GM23248 (cell line): ENCODE measurements at regions not wholly inside any gene's neighbourhood (a gene's known extent, or its start where the extent isn't known, plus 50 kb on each side); places are given as distances from the start of the nearest gene placed in this dataset.
"Not testable (repeated sequence)": the region's sequence is repeated elsewhere in the genome, so short reads cannot be mapped to it uniquely, and the experiment has no call there.

Source experiments
- DNase-seq: peaks from one replicate; pipeline ENCODE4 v3.0.0-alpha.2; 2015
- H2AFZ ChIP-seq: fragments of 200-600 bp; sonication (generic); 2 replicates; pipeline ENCODE4 v1.6.1; 2016; ENCODE audit warnings: antibody characterized with exemption
- H3F3A ChIP-seq: fragments of 200-600 bp; sonication (generic); 2 replicates; pipeline ENCODE4 v1.6.1; 2016; ENCODE audit warnings: mild to moderate bottlenecking, antibody characterized with exemption, mixed run types; ENCODE audit not compliant: insufficient read depth
- H3K27ac ChIP-seq: fragments of 200-600 bp; sonication (generic); 2 replicates; pipeline ENCODE4 v1.5.1; 2016; ENCODE audit warnings: mild to moderate bottlenecking
- H3K27me3 ChIP-seq: fragments of 200-600 bp; sonication (generic); replicated peaks from 2 replicates; pipeline ENCODE4 v1.6.1; 2016; ENCODE audit warnings: mild to moderate bottlenecking; ENCODE audit not compliant: insufficient read depth
- H3K36me3 ChIP-seq: fragments of 200-600 bp; sonication (generic); 2 replicates; pipeline ENCODE4 v1.6.1; 2016; ENCODE audit warnings: low read depth, mild to moderate bottlenecking
- H3K4me1 ChIP-seq: fragments of 200-600 bp; sonication (generic); 2 replicates; pipeline ENCODE4 v1.6.1; 2016; ENCODE audit warnings: mild to moderate bottlenecking; ENCODE audit not compliant: insufficient read depth
- H3K4me2 ChIP-seq: fragments of 200-600 bp; sonication (generic); one replicate; pipeline ENCODE4 v1.6.1; 2016; ENCODE audit warnings: mild to moderate bottlenecking; ENCODE audit not compliant: unreplicated experiment
- H3K4me3 ChIP-seq: fragments of 200-600 bp; sonication (generic); 2 replicates; pipeline ENCODE4 v1.5.1; 2016; ENCODE audit warnings: mild to moderate bottlenecking
- H3K79me2 ChIP-seq: fragments of 200-600 bp; sonication (generic); 2 replicates; pipeline ENCODE4 v1.6.1; 2016; ENCODE audit warnings: mild to moderate bottlenecking; ENCODE audit not compliant: insufficient read depth
- H3K9ac ChIP-seq: fragments of 200-600 bp; sonication (generic); 2 replicates; pipeline ENCODE4 v1.6.1; 2016; ENCODE audit warnings: mild to moderate bottlenecking
- H3K9me2 ChIP-seq: fragments of 200-600 bp; sonication (generic); 2 replicates; pipeline ENCODE4 v1.6.1; 2016; ENCODE audit warnings: mixed run types, mild to moderate bottlenecking, moderate library complexity; ENCODE audit not compliant: insufficient read depth
- H3K9me3 ChIP-seq: fragments of 200-600 bp; sonication (generic); one replicate; pipeline ENCODE4 v1.6.1; 2017; ENCODE audit warnings: low read depth
- H4K20me1 ChIP-seq: fragments of 200-600 bp; sonication (generic); 2 replicates; pipeline ENCODE4 v1.6.0; 2016; ENCODE audit not compliant: insufficient read depth
- WGBS, 2 experiments: methylation state at CpG; one replicate each; pipeline ENCODE4 v1.1.6; 2015 to 2017; ENCODE audit warnings: low lambda C conversion rate in 2 of 2, low coverage in 1 of 2; ENCODE audit errors: missing lambda C conversion rate in 2 of 2; 5-methylcytosine and 5-hydroxymethylcytosine counted together
- in situ Hi-C: fragments of 300-500 bp; cut with MboI; formaldehyde crosslinking; loops from 2 replicates; pipeline ENCODE4 v1.15.0; 2020

GRCh38 chr15:20473465-20473864, 68.1 kb downstream of the GOLGA6L6 start:
- H3K4me2 ChIP-seq, H3K79me2 ChIP-seq, DNase-seq, H3K4me3 ChIP-seq, H3K4me1 ChIP-seq, H3K9me2 ChIP-seq, H3K27me3 ChIP-seq, H3F3A ChIP-seq, H4K20me1 ChIP-seq, H3K9ac ChIP-seq, H2AFZ ChIP-seq, H3K27ac ChIP-seq, H3K36me3 ChIP-seq, H3K9me3 ChIP-seq, in situ Hi-C loops: not testable (repeated sequence)
- WGBS, 2 experiments, result no CpG with 5 or more reads among the region's 2 CpGs

GRCh38 chr15:20472983-20473382, 68.6 kb downstream of the GOLGA6L6 start:
- not testable (repeated sequence) for H3K79me2 ChIP-seq, H2AFZ ChIP-seq
- 58% methylated on average over 1 of the region's 4 CpGs; no CpG with 5 or more reads in 1 of the 2 experiments for WGBS, 2 experiments

GRCh38 chr15:20470810-20471209, 70.8 kb downstream of the GOLGA6L6 start:
- DNase-seq, in situ Hi-C loops, H3K4me3 ChIP-seq, H3K79me2 ChIP-seq, H3K9ac ChIP-seq, H3K27ac ChIP-seq, H3K9me2 ChIP-seq, H3K9me3 ChIP-seq, H3K4me1 ChIP-seq, H3F3A ChIP-seq, H3K36me3 ChIP-seq, H4K20me1 ChIP-seq, H3K4me2 ChIP-seq, H2AFZ ChIP-seq, H3K27me3 ChIP-seq: not testable (repeated sequence)
- WGBS, 2 experiments, result 92% methylated on average over 2 of the region's 6 CpGs; no CpG with 5 or more reads in 1 of the 2 experiments

More at GRCh38 chr15:20472983-20473382, 68.6 kb downstream of the GOLGA6L6 start:
- H3K4me2 ChIP-seq, H3K27ac ChIP-seq, H3K9me2 ChIP-seq, in situ Hi-C loops, H4K20me1 ChIP-seq, H3K4me3 ChIP-seq, DNase-seq, H3K27me3 ChIP-seq, H3K9ac ChIP-seq, H3K36me3 ChIP-seq, H3K9me3 ChIP-seq, H3K4me1 ChIP-seq, H3F3A ChIP-seq: not testable (repeated sequence)

- in situ Hi-C loops, DNase-seq, H3K4me1 ChIP-seq, H3K9me3 ChIP-seq, H3F3A ChIP-seq, H3K9me2 ChIP-seq, H3K4me2 ChIP-seq, H3K36me3 ChIP-seq, H2AFZ ChIP-seq, H4K20me1 ChIP-seq, H3K27me3 ChIP-seq, H3K27ac ChIP-seq, H3K9ac ChIP-seq, H3K79me2 ChIP-seq, H3K4me3 ChIP-seq: not testable (repeated sequence)
- WGBS, 2 experiments, result no CpG with 5 or more reads among the region's 3 CpGs
These were observed 100.5 kb downstream of the GOLGA6L6 start for GRCh38 chr15:20441138-20441537.

- 60 to 73% methylated on average over 6 to 7 of the region's 11 CpGs for WGBS, 2 experiments
These were observed 101.2 kb downstream of the GOLGA6L6 start for GRCh38 chr15:20440390-20440789.

GRCh38 chr15:20439111-20439510, 102.5 kb downstream of the GOLGA6L6 start:
- H4K20me1 ChIP-seq, H3K79me2 ChIP-seq, H3K27me3 ChIP-seq, H3K9me3 ChIP-seq, in situ Hi-C loops, H3K4me2 ChIP-seq, H3K36me3 ChIP-seq, H3K27ac ChIP-seq, H3K9ac ChIP-seq, H3F3A ChIP-seq, H3K4me3 ChIP-seq, H2AFZ ChIP-seq, H3K4me1 ChIP-seq, DNase-seq, H3K9me2 ChIP-seq: not testable (repeated sequence)
- WGBS, 2 experiments, result 68% methylated on average over 10 of the region's 15 CpGs; no CpG with 5 or more reads in 1 of the 2 experiments

More at GRCh38 chr15:20440390-20440789, 101.2 kb downstream of the GOLGA6L6 start:
- DNase-seq, H3F3A ChIP-seq, H4K20me1 ChIP-seq, H3K27ac ChIP-seq, H2AFZ ChIP-seq, H3K4me1 ChIP-seq, H3K9me2 ChIP-seq, H3K9me3 ChIP-seq, H3K79me2 ChIP-seq, H3K4me3 ChIP-seq, H3K9ac ChIP-seq, in situ Hi-C loops, H3K4me2 ChIP-seq, H3K36me3 ChIP-seq, H3K27me3 ChIP-seq: not testable (repeated sequence)

GRCh38 chr15:20438255-20438654, 103.3 kb downstream of the GOLGA6L6 start:
- H3K27ac ChIP-seq, H3F3A ChIP-seq, H2AFZ ChIP-seq, H3K4me1 ChIP-seq, DNase-seq, H3K79me2 ChIP-seq, H4K20me1 ChIP-seq, H3K36me3 ChIP-seq, H3K4me3 ChIP-seq, H3K27me3 ChIP-seq, H3K9ac ChIP-seq, in situ Hi-C loops, H3K9me2 ChIP-seq, H3K4me2 ChIP-seq, H3K9me3 ChIP-seq: not testable (repeated sequence)
- WGBS, 2 experiments, result 5% methylated on average over 4 of the region's 8 CpGs; no CpG with 5 or more reads in 1 of the 2 experiments

GRCh38 chr15:20433468-20433867, 108.1 kb downstream of the GOLGA6L6 start:
- H4K20me1 ChIP-seq, H3F3A ChIP-seq, H3K27me3 ChIP-seq, in situ Hi-C loops, H3K9me2 ChIP-seq, H3K79me2 ChIP-seq, H3K4me2 ChIP-seq, H3K36me3 ChIP-seq, H3K9me3 ChIP-seq, H2AFZ ChIP-seq, H3K4me3 ChIP-seq, H3K27ac ChIP-seq, H3K4me1 ChIP-seq, H3K9ac ChIP-seq, DNase-seq: not testable (repeated sequence)
- no CpG with 5 or more reads among the region's 7 CpGs for WGBS, 2 experiments
